ENCODE measurements at regions not wholly inside any gene's neighbourhood (a gene's known extent, or its start where the extent isn't known, plus 50 kb on each side); places are given as distances from the start of the nearest gene placed in this dataset.

GRCh38 chr17:77441940-77442339, 301.2 kb downstream of the SEC14L1 start:
- TF ChIP-seq POLR2A (IDR thresholded peaks at IDR 0.05) (no peak), CTCF (IDR thresholded peaks at IDR 0.05) (no peak)
